ENCODE measurements at regions not wholly inside any gene's neighbourhood (a gene's known extent, or its start where the extent isn't known, plus 50 kb on each side); places are given as distances from the start of the nearest gene placed in this dataset.

DNA sequence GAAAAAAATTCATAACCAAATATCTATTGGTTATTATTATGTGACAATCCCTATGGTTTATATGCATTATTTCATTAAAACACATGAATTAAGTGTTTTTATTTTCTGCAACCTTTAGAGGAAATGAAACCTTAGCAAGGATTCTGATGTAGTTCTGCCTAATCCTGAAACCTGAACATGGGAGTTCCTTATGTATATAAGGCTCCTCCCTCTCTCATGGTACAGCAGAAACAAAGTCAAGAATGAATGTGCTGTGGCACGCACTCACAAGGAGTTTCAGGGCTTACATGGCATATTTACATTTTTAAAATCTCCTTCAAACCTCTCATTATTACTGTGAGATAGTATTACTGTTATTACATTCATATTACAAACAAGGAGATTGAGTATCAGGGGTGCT, 426.4 kb upstream of the CITED2 start:
- intact Hi-C loops (cut with DNase I) = no loop called here

DNA sequence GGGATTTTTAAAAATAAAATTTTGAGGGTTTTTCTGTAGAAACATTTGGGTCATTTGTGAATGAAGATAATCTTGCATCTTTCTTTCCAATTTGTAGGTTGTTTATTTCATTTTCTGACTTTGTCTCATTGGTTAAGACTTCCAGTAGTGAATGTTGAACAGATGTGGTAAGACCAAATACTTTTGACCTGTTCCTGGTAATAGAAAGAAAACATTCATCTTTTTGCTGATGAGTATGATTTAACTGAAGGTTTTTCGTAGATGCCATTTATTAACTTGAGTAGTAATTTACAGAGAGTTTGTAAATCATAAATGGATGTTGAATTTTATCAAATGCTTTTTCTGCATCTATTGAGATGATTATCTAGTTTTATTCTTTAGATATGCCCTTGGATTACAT, 416.1 kb upstream of the CITED2 start:
- intact Hi-C loops (cut with DNase I) = no loop called here
- DNase-seq (ENCODE audit: low spot score) = no peak

More for the DNA sequence above, 426.4 kb upstream of the CITED2 start:
- DNase-seq (ENCODE audit: low spot score) = no peak

DNA sequence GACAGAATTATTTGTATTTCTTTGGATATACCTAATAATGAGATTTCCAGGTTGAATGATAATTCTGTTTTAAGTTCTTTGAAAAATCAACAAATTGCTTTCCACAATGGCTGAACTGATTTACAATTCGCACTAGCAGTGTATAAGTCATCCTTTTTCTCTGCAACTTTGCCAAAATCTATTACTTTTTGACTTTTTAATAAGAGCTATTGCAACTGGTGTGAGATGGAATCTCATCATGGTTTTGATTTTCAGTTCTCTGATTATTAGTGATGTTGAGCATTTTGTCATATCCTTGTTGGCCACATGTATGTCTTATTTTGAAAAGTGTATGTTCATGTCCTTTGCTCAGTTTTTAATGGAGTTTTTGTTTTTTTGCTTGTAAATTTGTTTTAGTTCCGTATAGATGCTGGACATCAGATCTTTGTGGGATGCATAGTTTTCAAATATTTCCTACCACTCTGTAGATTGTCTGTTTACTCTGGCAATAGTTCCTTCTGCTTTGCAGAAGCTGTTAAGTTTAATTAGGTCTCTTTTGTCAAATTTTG, 409.8 kb upstream of the CITED2 start:
- intact Hi-C loops (cut with DNase I) = no loop called here
- DNase-seq (ENCODE audit: low spot score) = no peak

DNA sequence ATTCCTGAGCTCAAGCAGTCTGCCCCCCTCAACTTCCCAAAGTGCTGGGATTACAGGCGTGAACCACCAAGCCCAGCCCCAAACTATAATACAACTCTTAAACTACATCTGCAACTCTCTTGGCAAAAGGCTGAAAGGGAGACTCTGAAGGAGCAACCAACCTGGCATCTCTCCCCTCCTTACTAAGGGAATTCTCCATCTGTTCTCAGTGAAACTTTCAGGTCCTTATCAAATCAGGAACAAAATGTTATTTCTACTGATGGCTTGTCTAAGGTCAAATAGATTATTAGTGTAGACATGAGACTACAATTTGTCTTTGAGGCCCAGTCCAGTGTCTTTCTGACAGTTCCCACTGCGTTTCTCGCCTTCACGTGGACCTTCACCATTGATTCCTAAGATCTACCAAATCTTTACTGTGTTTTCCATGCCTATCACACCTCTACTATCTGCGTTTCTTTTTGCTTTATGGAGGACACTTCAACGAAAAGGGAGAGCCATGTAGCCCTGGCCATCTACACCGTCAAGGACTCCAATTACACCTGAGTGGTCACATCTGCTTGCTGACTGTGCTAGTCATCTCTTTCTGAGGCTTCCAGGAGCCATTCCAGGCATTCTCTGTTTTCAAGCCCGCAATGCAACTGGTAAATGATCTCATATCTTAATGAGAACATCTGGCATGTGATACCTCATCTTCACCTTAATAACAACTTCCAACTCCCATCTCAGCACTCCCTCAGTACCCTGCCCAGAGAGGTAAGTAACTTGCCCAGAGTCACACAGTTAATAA, 405.7 kb upstream of the CITED2 start:
- intact Hi-C loops (cut with DNase I) = no loop called here
- DNase-seq (ENCODE audit: low spot score) = no peak

DNA sequence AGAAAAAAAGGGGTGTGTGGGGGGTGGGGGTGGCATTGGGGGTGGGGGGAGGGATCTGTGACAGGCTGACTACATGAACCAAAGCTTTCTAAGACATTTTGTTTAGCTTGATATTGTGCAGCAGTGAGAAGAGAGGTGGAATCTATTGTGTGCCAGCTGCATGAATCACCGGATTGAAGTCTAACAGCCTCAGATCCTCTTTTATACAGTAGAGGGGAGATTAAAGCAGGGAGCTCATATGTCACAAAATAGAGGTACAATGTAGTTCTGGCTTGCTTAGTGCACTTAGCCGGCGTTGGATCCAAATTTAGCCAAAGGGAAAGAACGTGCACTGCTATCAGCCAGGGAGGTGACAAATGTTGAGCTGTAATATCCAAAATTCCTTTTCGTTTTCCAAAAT, 404.2 kb upstream of the CITED2 start:
- intact Hi-C loops (cut with DNase I) = no loop called here
- DNase-seq (ENCODE audit: low spot score) = no peak

DNA sequence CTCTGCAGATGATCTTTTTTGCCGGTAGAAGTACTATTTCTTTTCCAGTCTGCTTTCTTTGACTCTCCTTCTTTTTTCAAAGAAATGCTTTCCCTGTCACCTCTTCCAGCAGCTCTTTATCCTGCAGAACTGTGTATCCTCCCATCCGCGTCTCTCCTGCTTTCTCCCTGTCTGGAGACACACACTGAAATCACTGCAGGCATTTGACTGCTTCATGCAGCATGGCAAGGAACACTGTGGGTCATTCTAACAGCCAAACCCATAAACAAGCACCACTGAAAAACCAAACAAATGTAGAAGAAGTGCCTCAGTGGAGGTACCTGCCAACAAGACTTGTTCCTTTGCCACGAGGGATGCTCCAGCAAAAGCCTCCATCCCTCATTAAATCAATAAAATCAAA, 403.7 kb upstream of the CITED2 start:
- no peak for DNase-seq (ENCODE audit: low spot score)
- intact Hi-C loops (cut with DNase I) = no loop called here

DNA sequence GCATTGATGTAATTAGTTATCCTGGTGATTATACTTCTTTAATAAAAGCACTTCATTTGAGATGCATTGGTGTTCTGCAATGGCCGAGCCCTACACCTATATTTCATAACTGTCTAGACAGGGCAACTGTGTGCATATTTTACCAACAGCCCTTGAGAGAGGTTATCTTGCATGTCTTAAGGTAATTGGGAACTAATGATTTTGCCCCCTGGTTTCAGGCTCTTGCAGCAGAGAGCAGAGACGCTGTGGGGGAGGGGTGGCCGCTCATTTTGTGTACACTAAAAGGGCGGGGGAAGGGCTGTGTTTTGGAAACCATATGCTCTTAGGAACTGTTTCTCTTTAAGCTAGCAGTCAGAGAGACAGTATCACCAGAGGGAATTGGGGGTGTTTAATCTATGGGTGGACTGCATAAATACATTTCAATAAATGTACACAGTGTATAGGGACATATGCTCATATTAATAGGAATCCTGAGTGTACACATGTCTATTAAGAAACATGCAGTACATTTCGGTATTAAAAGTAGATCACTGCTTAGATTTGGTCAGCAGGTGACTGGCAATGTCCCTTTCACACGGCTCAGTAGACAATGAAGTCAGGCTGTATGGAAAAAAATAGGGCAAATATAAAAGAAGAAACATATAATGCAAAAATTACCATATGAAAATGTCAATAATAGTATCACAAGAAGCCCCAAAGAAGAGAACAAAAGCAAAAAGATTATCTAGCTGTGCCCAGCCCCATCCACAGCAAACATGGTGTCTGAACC, 402.9 kb upstream of the CITED2 start:
- intact Hi-C loops (cut with DNase I) = no loop called here
- no peak for DNase-seq (ENCODE audit: low spot score)

DNA sequence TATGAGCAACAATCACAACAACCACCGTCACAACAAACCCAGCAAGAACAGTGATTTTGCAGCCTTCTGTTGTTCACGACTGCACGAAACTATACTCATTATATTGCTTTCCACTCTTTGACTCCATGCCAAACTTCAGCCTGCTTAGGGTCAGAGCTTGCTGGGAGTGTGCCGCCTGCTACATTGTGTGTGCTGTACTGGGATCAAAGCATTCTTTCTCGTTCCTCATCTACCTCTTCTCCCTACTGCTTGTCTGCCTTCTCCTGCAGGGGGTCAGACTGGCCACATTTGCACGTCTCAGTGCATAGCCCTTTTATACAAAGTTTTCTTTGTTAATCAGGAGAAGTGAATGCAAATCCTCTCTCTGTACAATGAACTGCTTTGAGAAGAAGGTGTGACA, 401.6 kb upstream of the CITED2 start:
- no peak for DNase-seq (ENCODE audit: low spot score)
- intact Hi-C loops (cut with DNase I) = no loop called here

DNA sequence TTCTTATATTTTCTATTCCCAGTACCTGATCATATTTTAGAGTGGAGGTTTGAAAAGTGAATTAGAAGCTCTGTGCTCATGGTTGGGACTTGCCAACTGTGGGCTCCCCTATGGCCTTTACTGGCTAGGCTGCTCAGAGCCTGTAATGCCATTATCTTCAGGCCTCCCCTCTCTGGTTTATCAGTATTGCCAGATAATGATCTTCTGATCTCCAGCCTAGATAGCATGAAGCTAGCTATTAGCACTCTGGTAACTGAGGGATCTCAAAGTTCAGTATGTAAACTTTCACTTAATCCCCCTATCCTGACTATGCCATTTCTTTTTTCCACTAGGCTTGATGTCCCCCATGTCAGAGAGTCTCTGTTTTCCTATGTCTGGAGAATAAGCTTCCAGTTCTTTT, 393.7 kb upstream of the CITED2 start:
- intact Hi-C loops (cut with DNase I) = no loop called here
- DNase-seq (ENCODE audit: low spot score) = no peak

DNA sequence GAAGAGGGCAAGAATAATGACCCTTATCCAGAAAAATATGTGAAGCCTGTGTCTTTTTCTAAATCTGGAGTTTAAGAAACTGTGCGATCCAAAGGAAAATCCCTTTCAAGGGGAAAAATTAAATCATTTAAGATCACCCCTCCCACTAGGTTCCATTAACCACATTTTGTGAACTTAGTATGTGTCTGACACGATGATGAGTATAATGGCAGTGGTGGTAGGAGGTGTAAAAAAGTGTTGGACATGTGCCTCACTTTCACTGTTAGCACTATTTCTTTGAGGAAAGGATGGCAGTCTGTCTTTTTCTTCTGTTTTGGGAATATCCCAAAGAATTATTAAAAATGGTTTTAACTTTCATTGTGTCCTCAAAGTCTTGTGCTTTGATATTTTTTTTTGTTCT, 392.3 kb upstream of the CITED2 start:
- DNase-seq (ENCODE audit: low spot score) = no peak
- intact Hi-C loops (cut with DNase I) = no loop called here

DNA sequence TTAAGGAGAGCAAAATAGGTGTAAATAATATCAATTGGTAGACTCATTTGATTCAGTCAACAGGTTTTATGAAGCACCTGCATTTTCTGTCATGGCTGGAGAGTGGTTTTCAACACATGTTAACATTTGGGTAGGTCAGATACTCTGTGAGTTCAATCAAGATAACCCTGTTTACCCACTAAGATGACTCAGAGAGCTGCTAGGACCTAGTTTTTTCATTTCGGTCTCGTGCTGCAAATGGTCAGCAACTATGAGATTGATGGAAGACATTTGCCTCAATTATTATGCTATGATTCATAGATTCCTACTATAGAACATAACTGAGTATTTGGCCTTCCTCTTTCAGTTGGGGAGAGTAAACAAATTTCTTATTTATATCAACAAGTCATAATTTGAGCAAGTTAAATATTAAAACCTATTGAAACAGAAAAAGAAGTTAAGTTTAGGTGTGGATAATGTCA, 391.4 kb upstream of the CITED2 start:
- intact Hi-C loops (cut with DNase I) = no loop called here
- no peak for DNase-seq (ENCODE audit: low spot score)

DNA sequence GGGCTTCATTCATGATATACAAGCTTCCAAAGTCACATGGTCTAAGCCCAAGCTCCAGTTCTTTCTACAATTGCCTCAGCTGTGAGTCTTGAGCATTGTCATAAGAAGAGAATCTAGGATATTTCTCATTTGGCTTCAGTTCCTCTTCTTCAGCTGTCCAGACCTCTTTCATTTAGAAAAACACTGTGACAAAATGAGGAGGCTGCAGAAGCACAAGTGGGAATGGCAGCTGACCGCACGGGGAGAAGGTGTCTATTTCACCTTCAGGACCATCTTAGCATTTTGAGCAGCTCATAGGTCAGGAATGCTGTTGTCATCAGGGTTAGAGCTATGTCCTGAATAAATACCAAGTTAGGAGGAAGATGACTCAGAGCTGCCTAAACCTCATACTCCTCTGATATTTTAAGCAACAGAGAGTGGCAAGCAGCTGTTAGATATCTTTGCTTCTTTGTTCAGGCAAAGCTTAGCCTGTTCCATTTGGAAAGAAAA, 390.1 kb upstream of the CITED2 start:
- intact Hi-C loops (cut with DNase I) = no loop called here
- no peak for DNase-seq (ENCODE audit: low spot score)

DNA sequence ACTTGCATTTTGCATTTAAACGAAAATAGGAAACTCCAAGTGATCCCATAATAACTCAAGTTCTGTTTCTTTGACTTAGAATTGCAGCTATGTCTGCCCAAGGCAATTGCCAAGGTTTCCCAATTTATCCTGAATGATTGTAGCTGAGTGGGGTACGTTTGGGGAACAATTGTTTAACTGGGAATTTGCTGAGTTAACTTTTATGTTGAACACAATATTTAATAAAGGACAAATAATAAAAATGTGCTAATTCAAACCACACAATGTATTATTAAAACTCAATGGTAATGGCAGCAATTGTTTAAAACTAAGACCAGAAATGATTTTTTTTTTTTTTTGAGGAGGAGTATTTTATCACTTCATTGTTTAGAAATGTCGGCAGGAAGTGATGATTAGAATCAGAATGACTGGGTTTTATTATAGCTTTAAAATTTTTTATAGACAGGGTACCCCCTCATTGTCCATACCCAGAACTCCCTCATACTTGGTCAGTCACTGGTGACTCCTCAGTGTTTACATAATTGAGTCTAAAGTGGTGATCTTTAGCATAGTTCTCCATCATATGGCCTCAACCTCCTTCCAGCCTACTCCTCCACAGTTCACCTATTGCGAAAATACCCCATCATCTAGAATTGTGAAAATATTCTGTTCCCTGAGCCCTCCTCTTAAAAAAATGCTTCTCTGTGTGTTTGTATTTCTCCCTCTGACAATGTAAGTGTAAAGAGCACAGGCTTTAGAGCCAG, 389.2 kb upstream of the CITED2 start:
- intact Hi-C loops (cut with DNase I) = no loop called here
- DNase-seq (ENCODE audit: low spot score) = no peak

DNA sequence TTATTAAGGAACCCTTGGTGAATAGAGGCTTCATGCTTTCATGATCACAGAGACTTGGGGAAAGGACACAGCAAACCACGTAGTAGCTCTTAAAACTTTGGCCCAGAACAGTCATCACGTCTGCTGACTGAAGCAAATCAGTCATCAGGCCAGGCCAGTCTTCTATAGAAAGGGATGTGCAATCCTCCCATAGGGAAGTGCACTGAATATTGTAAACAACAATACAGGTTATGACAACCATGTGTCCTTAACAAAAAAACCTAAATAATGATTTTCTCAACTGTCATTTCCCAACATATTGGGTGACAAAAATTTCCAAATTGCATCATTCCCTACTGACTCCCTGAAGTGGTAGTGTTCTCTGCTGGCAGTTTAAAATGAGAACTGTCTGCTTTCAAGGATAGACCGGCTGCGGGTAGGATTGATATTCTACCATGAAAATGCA, 388.2 kb upstream of the CITED2 start:
- intact Hi-C loops (cut with DNase I) = no loop called here
- no peak for DNase-seq (ENCODE audit: low spot score)

DNA sequence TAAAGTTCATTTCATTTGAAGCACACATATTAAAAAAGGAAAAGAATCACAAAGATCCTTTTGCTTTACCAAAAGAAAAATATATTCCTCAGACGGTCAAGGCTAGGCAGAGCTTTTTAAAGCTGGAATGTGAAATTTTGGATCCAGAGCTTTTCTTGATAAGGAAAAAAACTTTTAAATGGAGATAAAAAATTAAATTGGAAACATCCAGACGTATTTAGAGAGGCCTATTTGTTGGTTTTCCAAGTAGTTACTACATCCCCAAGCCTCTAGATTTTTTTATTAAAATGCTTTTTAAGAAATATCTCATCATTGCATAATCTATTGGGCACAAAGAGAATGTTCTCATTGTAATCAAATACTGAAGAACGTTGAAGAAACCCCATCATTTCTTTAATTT, 385.7 kb upstream of the CITED2 start:
- no peak for DNase-seq (ENCODE audit: low spot score)
- intact Hi-C loops (cut with DNase I) = no loop called here

DNA sequence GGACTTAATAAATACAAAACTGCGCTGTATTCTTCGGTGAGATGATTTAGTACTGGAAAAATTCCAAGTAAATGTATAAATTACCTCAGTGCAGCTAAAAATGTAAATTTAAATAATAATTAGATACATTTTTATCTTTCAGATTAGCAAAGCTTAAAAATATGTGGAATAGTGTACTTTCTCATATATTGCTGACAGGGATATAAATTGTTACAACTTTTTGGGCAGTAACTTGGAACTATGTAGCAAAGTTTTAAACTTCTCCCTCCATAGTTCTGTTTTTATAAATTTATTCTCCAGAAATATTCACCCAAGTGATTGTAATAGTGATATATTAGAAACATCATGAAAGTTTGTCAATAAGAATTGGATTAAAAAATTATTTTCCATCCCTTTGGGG, 384.6 kb upstream of the CITED2 start:
- intact Hi-C loops (cut with DNase I) = no loop called here
- no peak for DNase-seq (ENCODE audit: low spot score)

DNA sequence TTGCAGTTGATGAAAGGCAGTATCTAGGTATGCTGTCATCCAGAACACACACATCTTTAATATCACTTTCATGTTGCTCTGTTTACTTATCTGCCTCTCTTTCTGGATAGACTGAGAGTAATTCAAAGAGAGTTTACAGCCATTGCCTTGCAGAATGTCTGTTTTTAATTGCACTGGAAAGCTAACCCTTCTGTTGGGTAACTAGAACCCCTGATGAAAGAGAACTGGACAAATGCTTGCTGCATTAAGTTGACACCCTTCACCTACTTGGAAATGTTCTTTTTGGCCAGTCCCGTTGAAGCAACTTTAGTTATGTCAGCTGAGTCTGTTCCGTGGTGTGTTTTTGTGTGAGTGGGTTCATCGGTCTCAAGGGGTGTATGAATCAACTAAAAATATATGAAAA, 383.8 kb upstream of the CITED2 start:
- DNase-seq (ENCODE audit: low spot score) = no peak
- intact Hi-C loops (cut with DNase I) = no loop called here

DNA sequence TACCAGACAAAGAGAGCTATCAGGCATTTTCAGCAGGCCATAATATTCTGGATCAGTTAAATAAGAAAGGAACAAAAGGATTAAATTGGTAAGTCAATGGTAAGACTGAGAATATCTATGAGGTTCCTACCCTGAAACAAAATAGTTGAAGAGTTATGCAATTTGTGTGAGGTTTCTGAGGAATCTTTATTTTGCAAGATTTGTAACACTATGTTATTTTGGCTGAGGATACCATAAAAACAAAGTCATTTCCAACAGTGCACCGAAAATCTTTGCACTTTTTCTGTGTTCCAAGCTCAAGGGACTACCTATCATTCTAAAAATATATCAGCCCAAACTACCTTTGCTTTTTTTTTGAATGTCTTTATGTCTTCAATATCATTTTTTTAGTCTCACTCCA, 383.3 kb upstream of the CITED2 start:
- intact Hi-C loops (cut with DNase I) = no loop called here
- no peak for DNase-seq (ENCODE audit: low spot score)

DNA sequence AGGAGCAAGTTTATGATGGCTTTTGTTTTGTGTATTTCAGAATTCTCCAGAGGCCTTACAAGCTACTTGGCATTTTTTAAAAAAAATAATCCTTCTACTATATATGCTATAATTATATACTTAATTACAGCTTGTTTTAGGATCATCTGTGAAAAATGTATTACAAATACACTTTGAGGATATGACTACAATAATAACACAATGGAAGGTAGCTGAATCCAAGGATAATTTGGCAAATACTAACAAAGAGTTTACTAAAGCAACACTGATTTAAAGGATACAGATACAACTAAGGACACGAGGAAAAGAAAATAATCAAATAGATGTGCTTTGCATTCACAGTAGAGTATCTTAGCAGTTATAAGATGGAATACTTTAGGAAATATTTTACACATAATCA, 381.9 kb upstream of the CITED2 start:
- DNase-seq (ENCODE audit: low spot score) = no peak
- intact Hi-C loops (cut with DNase I) = no loop called here
